Endodermal cell (in vitro differentiated cells): ENCODE measurements at regions not wholly inside any gene's neighbourhood (a gene's known extent, or its start where the extent isn't known, plus 50 kb on each side); places are given as distances from the start of the nearest gene placed in this dataset.

Source experiments
- DNase-seq: peaks from one replicate; pipeline ENCODE4 v3.0.0-alpha.2; 2017
- H3K27ac ChIP-seq: 2 replicates; pipeline ENCODE4 v1.5.1; 2013; ENCODE audit warnings: mild to moderate bottlenecking, low read depth, low read length, moderate library complexity
- H3K27me3 ChIP-seq: 2 replicates; pipeline ENCODE4 v1.6.1; 2013; ENCODE audit warnings: mild to moderate bottlenecking, low read length, moderate library complexity; ENCODE audit not compliant: insufficient read depth, control insufficient read depth, poor library complexity, severe bottlenecking
- H3K36me3 ChIP-seq: 2 replicates; pipeline ENCODE4 v1.7.0; 2013; ENCODE audit warnings: mild to moderate bottlenecking, low read length, moderate library complexity; ENCODE audit not compliant: control insufficient read depth, insufficient read depth
- H3K4me1 ChIP-seq: one replicate; pipeline ENCODE4 v1.7.0; 2013; ENCODE audit warnings: low read length; ENCODE audit not compliant: control insufficient read depth, insufficient read depth
- H3K4me3 ChIP-seq: 2 replicates; pipeline ENCODE4 v1.5.1; 2013; ENCODE audit warnings: mild to moderate bottlenecking, low read length, moderate library complexity
- H3K9ac ChIP-seq: 2 replicates; pipeline ENCODE4 v1.6.1; 2013; ENCODE audit warnings: mild to moderate bottlenecking, low read length, moderate library complexity; ENCODE audit not compliant: poor library complexity, severe bottlenecking; ENCODE audit errors: extremely low read depth
- H3K9me3 ChIP-seq: 2 replicates; pipeline ENCODE4 v1.6.1; 2013; ENCODE audit warnings: mild to moderate bottlenecking, low read length, moderate library complexity; ENCODE audit not compliant: control insufficient read depth
- H3K27ac Mint-ChIP-seq: 2 replicates; pipeline ENCODE4 v1.8.0; 2020; ENCODE audit warnings: mixed read lengths
- H3K27me3 Mint-ChIP-seq: 2 replicates; pipeline ENCODE4 v1.8.0; 2021; ENCODE audit warnings: mild to moderate bottlenecking, mixed read lengths; ENCODE audit not compliant: insufficient read depth
- H3K36me3 Mint-ChIP-seq: 2 replicates; pipeline ENCODE4 v1.8.0; 2020; ENCODE audit warnings: low read depth, mixed read lengths
- H3K4me1 Mint-ChIP-seq: 2 replicates; pipeline ENCODE4 v1.8.0; 2020; ENCODE audit warnings: mixed read lengths
- H3K4me3 Mint-ChIP-seq: 2 replicates; pipeline ENCODE4 v1.8.0; 2020; ENCODE audit warnings: mild to moderate bottlenecking, moderate library complexity, mixed read lengths
- H3K9me3 Mint-ChIP-seq: 2 replicates; pipeline ENCODE4 v1.8.0; 2020; ENCODE audit warnings: mild to moderate bottlenecking, mixed read lengths
- WGBS, 2 experiments: methylation state at CpG; one replicate each; pipeline versions ENCODE4 v1.1.5 to v1.1.7; 2013; ENCODE audit warnings: missing lambda C conversion rate in 2 of 2, mixed read lengths in 1 of 2; ENCODE audit not compliant: insufficient coverage in 1 of 2, insufficient read length in 1 of 2; 5-methylcytosine and 5-hydroxymethylcytosine counted together
- TF ChIP-seq, protein P1 (sequence below): fragments of 200-600 bp; sonication (generic); conservative IDR thresholded peaks from 2 replicates; pipeline ENCODE4 v1.5.0; 2021; ENCODE audit warnings: antibody characterized with exemption, mild to moderate bottlenecking

- H3K27me3 Mint-ChIP-seq, result no peaks in the 10 kb centered on the region
Observed at GRCh38 chr13:67341406-67341805, 111.3 kb upstream of the PCDH9 start.

GRCh38 chr13:67330149-67330548 is 100.0 kb upstream of the PCDH9 start:
- no peaks in the 10 kb centered on the region for H3K27me3 ChIP-seq
- Mint-ChIP-seq H3K36me3 (no peaks in the 10 kb centered on the region), H3K27ac (no peak overlapping the region), H3K4me1 (no peaks in the 10 kb centered on the region), H3K4me3 (no peak overlapping the region), H3K9me3 (no peaks in the 10 kb centered on the region), H3K27me3 (no peaks in the 10 kb centered on the region)
- no peaks in the 10 kb centered on the region for H3K36me3 ChIP-seq
- no peak overlapping the region for H3K9ac ChIP-seq
- no peaks in the 10 kb centered on the region for H3K4me1 ChIP-seq
- no peak for DNase-seq
- H3K9me3 ChIP-seq, result no peaks in the 10 kb centered on the region
- no peak overlapping the region for H3K27ac ChIP-seq
- TF ChIP-seq, protein P1, sequence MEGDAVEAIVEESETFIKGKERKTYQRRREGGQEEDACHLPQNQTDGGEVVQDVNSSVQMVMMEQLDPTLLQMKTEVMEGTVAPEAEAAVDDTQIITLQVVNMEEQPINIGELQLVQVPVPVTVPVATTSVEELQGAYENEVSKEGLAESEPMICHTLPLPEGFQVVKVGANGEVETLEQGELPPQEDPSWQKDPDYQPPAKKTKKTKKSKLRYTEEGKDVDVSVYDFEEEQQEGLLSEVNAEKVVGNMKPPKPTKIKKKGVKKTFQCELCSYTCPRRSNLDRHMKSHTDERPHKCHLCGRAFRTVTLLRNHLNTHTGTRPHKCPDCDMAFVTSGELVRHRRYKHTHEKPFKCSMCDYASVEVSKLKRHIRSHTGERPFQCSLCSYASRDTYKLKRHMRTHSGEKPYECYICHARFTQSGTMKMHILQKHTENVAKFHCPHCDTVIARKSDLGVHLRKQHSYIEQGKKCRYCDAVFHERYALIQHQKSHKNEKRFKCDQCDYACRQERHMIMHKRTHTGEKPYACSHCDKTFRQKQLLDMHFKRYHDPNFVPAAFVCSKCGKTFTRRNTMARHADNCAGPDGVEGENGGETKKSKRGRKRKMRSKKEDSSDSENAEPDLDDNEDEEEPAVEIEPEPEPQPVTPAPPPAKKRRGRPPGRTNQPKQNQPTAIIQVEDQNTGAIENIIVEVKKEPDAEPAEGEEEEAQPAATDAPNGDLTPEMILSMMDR, result no peak
- no peak overlapping the region for H3K4me3 ChIP-seq
- WGBS, 2 experiments, result 83 to 93% methylated on average over 1 to 3 of the region's 3 CpGs

More at GRCh38 chr13:67341406-67341805, 111.3 kb upstream of the PCDH9 start:
- no peak overlapping the region for H3K27ac Mint-ChIP-seq
- no peaks in the 10 kb centered on the region for H3K36me3 Mint-ChIP-seq
- no peak overlapping the region for H3K4me3 ChIP-seq
- peaks cover 5% of the 10 kb centered on the region for H3K9me3 Mint-ChIP-seq
- H3K27ac ChIP-seq, result no peak overlapping the region
- H3K9me3 ChIP-seq, result no peaks in the 10 kb centered on the region
- no peaks in the 10 kb centered on the region for H3K4me1 ChIP-seq
- WGBS, 2 experiments, result 90 to 96% methylated on average over 4 to 5 of the region's 5 CpGs
- no peak overlapping the region for H3K4me3 Mint-ChIP-seq
- no peak for DNase-seq
- TF ChIP-seq, protein P1, result no peak
- no peak overlapping the region for H3K9ac ChIP-seq
- H3K36me3 ChIP-seq, result no peaks in the 10 kb centered on the region
- H3K27me3 ChIP-seq, result no peaks in the 10 kb centered on the region
- peaks cover 4% of the 10 kb centered on the region for H3K4me1 Mint-ChIP-seq

DNA sequence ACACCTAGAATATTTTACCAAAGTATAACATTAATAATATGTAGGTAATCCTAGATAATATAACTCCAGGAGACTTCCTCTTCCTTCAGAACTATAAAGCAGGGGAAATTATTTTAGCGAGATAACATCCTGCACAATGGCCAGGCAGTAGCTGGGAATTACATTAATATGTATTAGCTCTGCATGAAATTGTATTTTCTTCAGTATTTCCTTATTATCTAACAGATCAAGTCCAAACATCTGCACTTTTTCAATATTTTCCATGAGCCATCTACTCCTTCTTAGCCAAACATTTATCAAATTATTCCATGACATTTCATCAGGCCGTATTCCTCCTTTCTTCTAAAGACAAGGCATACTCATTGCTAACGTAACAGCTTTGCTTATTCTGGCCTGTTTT is 98.8 kb upstream of the PCDH9 start:
- Mint-ChIP-seq H3K27me3 (no peaks in the 10 kb centered on the region), H3K4me3 (no peak overlapping the region), H3K36me3 (no peaks in the 10 kb centered on the region), H3K9me3 (no peaks in the 10 kb centered on the region), H3K4me1 (no peaks in the 10 kb centered on the region), H3K27ac (no peak overlapping the region)
- Histone ChIP-seq H3K4me3 (no peak overlapping the region), H3K27me3 (no peaks in the 10 kb centered on the region), H3K36me3 (no peaks in the 10 kb centered on the region), H3K4me1 (no peaks in the 10 kb centered on the region), H3K27ac (no peak overlapping the region), H3K9ac (no peak overlapping the region), H3K9me3 (no peaks in the 10 kb centered on the region)
- WGBS, 2 experiments, result 86 to 100% methylated on average over 2 to 3 of the region's 3 CpGs
- TF ChIP-seq, protein P1, result no peak
- no peak for DNase-seq
